K562 (cell line): ENCODE measurements at regions not wholly inside any gene's neighbourhood (a gene's known extent, or its start where the extent isn't known, plus 50 kb on each side); places are given as distances from the start of the nearest gene placed in this dataset.

Experiments
- CTCF ChIP-seq, 3 experiments: IDR thresholded peaks in 2 of 3; conservative IDR thresholded peaks in 1 of 3; 2 replicates each; pipeline ENCODE4 v1.5.1; 2011 to 2012; ENCODE audit warnings: low read length in 3 of 3, mild to moderate bottlenecking in 3 of 3, control low read depth in 2 of 3, improper control_type of control experiment in 1 of 3, inconsistent platforms in 1 of 3, low read depth in 1 of 3, mixed read lengths in 1 of 3, moderate library complexity in 1 of 3; ENCODE audit not compliant: insufficient read depth in 2 of 3
- FOXK2 ChIP-seq, 2 experiments: fragments of 450-650 bp; IDR thresholded peaks in 1 of 2; conservative IDR thresholded peaks in 1 of 2; 2 replicates each; pipeline ENCODE4 v1.6.1; 2016; ENCODE audit warnings: low read depth in 2 of 2, mild to moderate bottlenecking in 1 of 2
- KDM1A ChIP-seq, 2 experiments: fragments of 450-650 bp; IDR thresholded peaks; 2 replicates each; pipeline ENCODE4 v1.6.1; 2016; ENCODE audit warnings: mild to moderate bottlenecking in 2 of 2
- NBN ChIP-seq: fragments of 450-650 bp; IDR thresholded peaks from 2 replicates; pipeline ENCODE4 v1.6.1; 2016; ENCODE audit warnings: low read depth, mild to moderate bottlenecking
- NR3C1 ChIP-seq: sonication (generic); formaldehyde crosslinking; IDR thresholded peaks from 2 replicates; pipeline ENCODE4 v1.8.1; 2022; ENCODE audit warnings: missing genetic modification reagents
- POLR2A ChIP-seq: fragments of 450-650 bp; conservative IDR thresholded peaks from 2 replicates; pipeline ENCODE4 v1.6.1; 2016
- POLR2AphosphoS5 ChIP-seq: IDR thresholded peaks from 2 replicates; pipeline ENCODE4 v1.6.1; 2011; ENCODE audit warnings: mild to moderate bottlenecking, low read depth, low read length, moderate library complexity; ENCODE audit not compliant: control insufficient read depth, insufficient read depth
- RCOR1 ChIP-seq, 2 experiments: IDR thresholded peaks; 2 replicates each; pipeline ENCODE4 v1.6.1; 2012; ENCODE audit warnings: low read depth in 2 of 2, low read length in 2 of 2, borderline replicate concordance in 1 of 2, improper control_type of control experiment in 1 of 2
- SMAD4 ChIP-seq: fragments of 250-450 bp; sonication (Bioruptor Pico); conservative IDR thresholded peaks from 2 replicates; pipeline ENCODE4 v1.8.0; 2021; ENCODE audit warnings: inconsistent platforms, mild to moderate bottlenecking, moderate library complexity
- SMARCC2 ChIP-seq: fragments of 450-650 bp; IDR thresholded peaks from 2 replicates; pipeline ENCODE4 v1.6.1; 2017; ENCODE audit warnings: antibody characterized with exemption, moderate library complexity, mild to moderate bottlenecking, low read depth
- TCF7L2 ChIP-seq: fragments of 150-350 bp; IDR thresholded peaks from 2 replicates; pipeline ENCODE4 v1.6.1; 2016; ENCODE audit warnings: low read depth, mild to moderate bottlenecking, low read length, moderate library complexity
- ZNF133 ChIP-seq: fragments of 250-450 bp; sonication (Bioruptor Pico); IDR thresholded peaks from 2 replicates; pipeline ENCODE4 v1.4.0; 2020; ENCODE audit warnings: mild to moderate bottlenecking
- ZNF217 ChIP-seq: sonication (generic); formaldehyde crosslinking; IDR thresholded peaks from 2 replicates; pipeline ENCODE4 v1.8.0; 2022; ENCODE audit warnings: mild to moderate bottlenecking, missing genetic modification reagents
- TF ChIP-seq, protein P1 (sequence below), 2 experiments: fragments of 450-650 bp in 1 of 2; sonication (generic) in 1 of 2; formaldehyde crosslinking; conservative IDR thresholded peaks; 2 replicates each; pipeline versions ENCODE4 v1.4.0 to v1.8.1; 2020 to 2022; ENCODE audit warnings: mild to moderate bottlenecking in 1 of 2, missing genetic modification reagents in 1 of 2

GRCh38 chr14:99333214-99333613, 61.2 kb upstream of the BCL11B start:
- TF ChIP-seq RCOR1 (IDR thresholded peaks at IDR 0.05; ENCODE audit: borderline replicate concordance in 1 of 2, low read depth in 2 of 2, low read length in 2 of 2) (no peak), TCF7L2 (no peak), ZNF217 (no peak), CTCF (IDR thresholded peaks at IDR 0.05 in 2 of 3, conservative IDR thresholded peaks at IDR 0.05 in 1 of 3; ENCODE audit: insufficient read depth in 2 of 3, low read depth in 1 of 3, low read length in 3 of 3) (no peak), SMAD4 (CRISPR knock-in tag) (no peak), KDM1A (IDR thresholded peaks at IDR 0.05) (no peak), NR3C1 (CRISPR knock-in tag) (no peak), POLR2A (no peak), NBN (no peak), ZNF133 (CRISPR knock-in tag) (no peak), SMARCC2 (no peak), POLR2AphosphoS5 (no peak), FOXK2 (conservative IDR thresholded peaks at IDR 0.05 in 1 of 2, IDR thresholded peaks at IDR 0.05 in 1 of 2; ENCODE audit: low read depth in 2 of 2) (no peak)
- TF ChIP-seq, protein P1, sequence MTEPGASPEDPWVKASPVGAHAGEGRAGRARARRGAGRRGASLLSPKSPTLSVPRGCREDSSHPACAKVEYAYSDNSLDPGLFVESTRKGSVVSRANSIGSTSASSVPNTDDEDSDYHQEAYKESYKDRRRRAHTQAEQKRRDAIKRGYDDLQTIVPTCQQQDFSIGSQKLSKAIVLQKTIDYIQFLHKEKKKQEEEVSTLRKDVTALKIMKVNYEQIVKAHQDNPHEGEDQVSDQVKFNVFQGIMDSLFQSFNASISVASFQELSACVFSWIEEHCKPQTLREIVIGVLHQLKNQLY (CRISPR knock-in tag; conservative IDR thresholded peaks at IDR 0.05), result no peak
